Endothelial cell of umbilical vein (primary cell): ENCODE measurements at regions not wholly inside any gene's neighbourhood (a gene's known extent, or its start where the extent isn't known, plus 50 kb on each side); places are given as distances from the start of the nearest gene placed in this dataset.

Source experiments
- BruUV-seq: library from RNA; stranded (reverse); fragments of 400-500 nt; replicated peaks from 2 replicates; lab custom pipeline; 2021; lab: Mats Ljungman, UMichigan
- CTCF ChIA-PET: fragments of 300-600, 350-600 bp; sonication (Branson Sonifier 250); formaldehyde crosslinking; loops from one replicate; lab custom pipeline; 2021; ENCODE audit warnings: antibody characterized with exemption, inconsistent platforms; lab: Charles Lee
- POLR2A ChIA-PET: fragments of 300-600, 350-600 bp; sonication (Branson Sonifier 250); formaldehyde crosslinking; loops from one replicate; lab custom pipeline; 2021; ENCODE audit warnings: antibody characterized with exemption, inconsistent platforms; lab: Charles Lee
- DNase-seq: peaks from one replicate; pipeline ENCODE4 v3.0.0-alpha.2; 2011; ENCODE audit warnings: low read depth, low spot score
- FAIRE-seq: peaks from 2 replicates; lab custom pipeline; 2011; peaks lifted over from hg19 to GRCh38; lab: Jason Lieb, UNC
- H2AFZ ChIP-seq: 2 replicates; pipeline ENCODE4 v1.6.0; 2012; ENCODE audit warnings: low read depth, low read length, control low read depth, inconsistent platforms
- H3K27ac ChIP-seq: 2 replicates; pipeline ENCODE4 v1.5.1; 2011; ENCODE audit warnings: low read depth, mild to moderate bottlenecking, control low read depth, low read length, moderate library complexity; ENCODE audit not compliant: insufficient read depth
- H3K27me3 ChIP-seq, 2 experiments: 2 replicates each; pipeline versions ENCODE4 v1.6.0 to v1.6.1; 2011; ENCODE audit warnings: low read length in 2 of 2, mixed read lengths in 1 of 2; ENCODE audit not compliant: control insufficient read depth in 2 of 2, insufficient read depth in 2 of 2
- H3K36me3 ChIP-seq, 2 experiments: 2 replicates in 1 of 2; 3 replicates in 1 of 2; pipeline ENCODE4 v1.5.1; 2011; ENCODE audit warnings: low read length in 2 of 2, mild to moderate bottlenecking in 1 of 2, moderate library complexity in 1 of 2; ENCODE audit not compliant: control insufficient read depth in 2 of 2, insufficient read depth in 2 of 2; ENCODE audit errors: extremely low read depth in 1 of 2
- H3K4me1 ChIP-seq: 3 replicates; pipeline ENCODE4 v1.5.1; 2011; ENCODE audit warnings: mild to moderate bottlenecking, low read length; ENCODE audit not compliant: control insufficient read depth, insufficient read depth; ENCODE audit errors: extremely low read depth
- H3K4me2 ChIP-seq: 2 replicates; pipeline ENCODE4 v1.6.1; 2011; ENCODE audit warnings: low read length, control low read depth, mixed read lengths; ENCODE audit not compliant: insufficient read depth
- H3K4me3 ChIP-seq, 3 experiments: fragments of 200-600 bp in 1 of 3; sonication (generic), shearing (Covaris generic) in 1 of 3; replicated peaks in 1 of 3; 2 replicates each; pipeline ENCODE4 v1.5.1; 2011 to 2016; ENCODE audit warnings: control low read depth in 3 of 3, low read length in 3 of 3, mild to moderate bottlenecking in 2 of 3, inconsistent platforms in 1 of 3, low read depth in 1 of 3, moderate library complexity in 1 of 3; ENCODE audit not compliant: insufficient read depth in 1 of 3
- H3K79me2 ChIP-seq: 2 replicates; pipeline ENCODE4 v1.6.0; 2012; ENCODE audit warnings: low read length, inconsistent platforms; ENCODE audit not compliant: control insufficient read depth, insufficient read depth
- H3K9ac ChIP-seq: replicated peaks from 2 replicates; pipeline ENCODE3; 2011; ENCODE audit warnings: low read length, control low read depth; ENCODE audit not compliant: insufficient read depth; ENCODE audit errors: extremely low read depth
- H3K9me1 ChIP-seq: replicated peaks from 3 replicates; pipeline ENCODE4 v1.6.0; 2011; ENCODE audit warnings: mild to moderate bottlenecking, low read length; ENCODE audit not compliant: control insufficient read depth, insufficient read depth; ENCODE audit errors: extremely low read depth
- H3K9me3 ChIP-seq: replicated peaks from 2 replicates; pipeline ENCODE4 v1.5.1; 2012; ENCODE audit warnings: low read length, inconsistent platforms; ENCODE audit not compliant: control insufficient read depth, insufficient read depth
- H4K20me1 ChIP-seq: replicated peaks from 2 replicates; pipeline ENCODE3; 2011; ENCODE audit warnings: mild to moderate bottlenecking, low read length; ENCODE audit not compliant: control insufficient read depth, insufficient read depth; ENCODE audit errors: extremely low read depth
- CTCF ChIP-seq, 2 donors: IDR thresholded peaks; 1 replicate in 1 of 2; 2 replicates in 1 of 2; pipeline ENCODE4 v1.5.1; 2011; ENCODE audit warnings: low read length in 2 of 2, mild to moderate bottlenecking in 2 of 2, moderate library complexity in 2 of 2, control low read depth in 1 of 2, inconsistent platforms in 1 of 2, low read depth in 1 of 2; ENCODE audit not compliant: insufficient read depth in 1 of 2; ENCODE audit errors: extremely low read depth in 1 of 2
- EZH2 ChIP-seq: IDR thresholded peaks from 2 replicates; pipeline ENCODE4 v1.6.1; 2012; ENCODE audit warnings: borderline replicate concordance, low read depth, mild to moderate bottlenecking, moderate library complexity, low read length, inconsistent platforms; ENCODE audit not compliant: severe bottlenecking
- FOS ChIP-seq: IDR thresholded peaks from 2 replicates; pipeline ENCODE4 v1.6.1; 2011; ENCODE audit warnings: mild to moderate bottlenecking, low read length, moderate library complexity, borderline replicate concordance; ENCODE audit not compliant: insufficient read depth
- GATA2 ChIP-seq: IDR thresholded peaks from 2 replicates; pipeline ENCODE4 v1.7.0; 2011; ENCODE audit warnings: low read depth, mild to moderate bottlenecking, moderate library complexity, mixed read lengths, low read length; ENCODE audit not compliant: insufficient read length, insufficient read depth
- JUN ChIP-seq: IDR thresholded peaks from 2 replicates; pipeline ENCODE4 v1.6.1; 2011; ENCODE audit warnings: borderline replicate concordance, low read depth; ENCODE audit not compliant: insufficient read length, insufficient read depth
- MAX ChIP-seq: IDR thresholded peaks from 2 replicates; pipeline ENCODE4 v1.6.1; 2011; ENCODE audit not compliant: insufficient read depth, insufficient read length
- MYC ChIP-seq: IDR thresholded peaks from one replicate; pipeline ENCODE4 v1.6.1; 2011; ENCODE audit warnings: mild to moderate bottlenecking, low read depth, low read length
- POLR2A ChIP-seq: IDR thresholded peaks from 2 replicates; pipeline ENCODE4 v1.6.1; 2012; ENCODE audit warnings: low read depth, mild to moderate bottlenecking, control low read depth, low read length
- POLR2AphosphoS5 ChIP-seq: IDR thresholded peaks from 2 replicates; pipeline ENCODE4 v1.6.1; 2012; ENCODE audit warnings: low read depth, mild to moderate bottlenecking, control low read depth, low read length, moderate library complexity; ENCODE audit not compliant: insufficient read depth
- dilution Hi-C: fragments of 300-500 bp; cut with MboI; formaldehyde crosslinking; loops from one replicate; pipeline ENCODE4 v1.15.0; 2019; ENCODE audit warnings: low sequenced_read_pairs; ENCODE audit not compliant: extremely low pct_ligation_motif_present
- intact Hi-C: fragments of 100-400 bp; cut with micrococcal nuclease; formaldehyde crosslinking; loops from one replicate; pipeline ENCODE4 v1.10.0; 2022

GRCh38 chr7:108815815-108816214 is 246.1 kb downstream of the DNAJB9 start:
- H3K27me3 ChIP-seq = peaks cover 2 to 4% of the 10 kb centered on the region in 2 experiments
- CTCF ChIA-PET = interaction anchor here (0.9 to 1.8 kb wide), 2 partner anchors 10 to 152 kb away, joined by 3 to 8 read pairs; no protein-coding TSS in a partner anchor
- no peaks in the 10 kb centered on the region for H3K79me2 ChIP-seq
- dilution Hi-C loops (no loop called here), intact Hi-C loops (no loop called here)
- no peaks in the 10 kb centered on the region for H4K20me1 ChIP-seq
- DNase-seq (no peak), FAIRE-seq (no peak)
- H3K9ac ChIP-seq = no peak overlapping the region
- POLR2A ChIA-PET = no interaction called here
- no peaks in the 10 kb centered on the region for H3K9me1 ChIP-seq
- TF ChIP-seq EZH2 = no peak
- TF ChIP-seq FOS = no peak
- TF ChIP-seq JUN = no peak
- TF ChIP-seq MYC = no peak
- no peak for TF ChIP-seq MAX
- no peak for TF ChIP-seq GATA2
- no peak for TF ChIP-seq CTCF (IDR thresholded peaks at IDR 0.05; ENCODE audit: extremely low read depth in 1 of 2, insufficient read depth in 1 of 2, low read depth in 1 of 2, low read length in 2 of 2)
- no peak for TF ChIP-seq POLR2A
- TF ChIP-seq POLR2AphosphoS5 = no peak
- no peaks in the 10 kb centered on the region for H3K4me1 ChIP-seq
- no peaks in the 10 kb centered on the region for H3K36me3 ChIP-seq
- H3K4me2 ChIP-seq = no peak overlapping the region
- no peaks in the 10 kb centered on the region for H3K9me3 ChIP-seq
- no peak overlapping the region for H3K27ac ChIP-seq
- BruUV-seq = no TSS peak
- H2AFZ ChIP-seq = no peak overlapping the region
- H3K4me3 ChIP-seq = no peak overlapping the region
